GM19438 (cell line): ENCODE measurements at regions not wholly inside any gene's neighbourhood (a gene's known extent, or its start where the extent isn't known, plus 50 kb on each side); places are given as distances from the start of the nearest gene placed in this dataset.
A peak's percentile ranks its signal among the peaks of the same experiment; 100 is the strongest.

Source experiments
- ATAC-seq: cut with Tn5 transposase; IDR thresholded peaks from one replicate; pipeline ENCODE4 v1.9.1; 2021; ENCODE audit warnings: low read depth; ENCODE audit not compliant: unreplicated experiment

DNA sequence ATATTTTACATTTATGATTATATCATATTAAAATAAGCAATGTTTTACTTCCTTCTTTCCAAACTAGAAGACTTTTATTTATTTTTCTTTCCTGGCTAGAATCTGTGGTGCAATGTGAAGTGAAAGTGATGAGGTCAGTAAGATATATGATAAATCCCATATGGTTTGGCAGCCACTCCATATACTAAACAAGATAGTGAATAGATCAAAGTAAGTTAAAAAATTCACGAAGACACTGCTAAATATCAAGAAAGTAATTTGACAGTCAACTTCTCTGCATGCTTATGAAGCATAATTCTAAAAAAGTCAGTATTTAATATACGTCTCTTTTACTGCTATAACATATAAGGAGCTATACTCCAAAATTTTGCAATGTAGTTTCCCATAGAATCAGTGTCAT, 972.8 kb downstream of the DTWD2 start:
- no peak for ATAC-seq

DNA sequence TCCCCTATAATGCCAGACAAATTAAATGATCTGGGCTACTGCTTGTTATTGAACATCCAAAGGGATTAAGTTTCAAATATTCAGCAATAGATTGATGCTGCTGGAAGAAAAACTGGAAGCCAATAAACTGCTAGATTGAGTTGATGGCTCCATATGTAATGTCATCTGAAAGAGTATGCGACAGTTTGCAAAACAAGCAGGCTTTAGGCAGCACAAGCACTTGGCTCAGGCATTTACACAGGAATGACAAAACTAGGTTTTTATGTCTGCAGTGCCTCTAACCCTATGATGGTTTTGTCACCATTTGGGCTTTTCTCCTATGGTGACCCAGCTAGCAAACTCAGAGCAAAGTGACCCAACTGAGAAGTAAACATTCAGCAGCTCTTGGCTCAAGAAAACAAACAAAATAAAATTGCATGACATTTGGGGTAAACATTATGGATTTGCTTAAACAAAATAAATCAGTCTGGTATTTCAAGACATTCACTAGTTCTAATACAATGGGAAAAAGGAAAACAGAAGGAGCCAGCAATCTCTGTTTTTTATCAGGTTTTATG, 978.5 kb downstream of the DTWD2 start:
- no peak for ATAC-seq

DNA sequence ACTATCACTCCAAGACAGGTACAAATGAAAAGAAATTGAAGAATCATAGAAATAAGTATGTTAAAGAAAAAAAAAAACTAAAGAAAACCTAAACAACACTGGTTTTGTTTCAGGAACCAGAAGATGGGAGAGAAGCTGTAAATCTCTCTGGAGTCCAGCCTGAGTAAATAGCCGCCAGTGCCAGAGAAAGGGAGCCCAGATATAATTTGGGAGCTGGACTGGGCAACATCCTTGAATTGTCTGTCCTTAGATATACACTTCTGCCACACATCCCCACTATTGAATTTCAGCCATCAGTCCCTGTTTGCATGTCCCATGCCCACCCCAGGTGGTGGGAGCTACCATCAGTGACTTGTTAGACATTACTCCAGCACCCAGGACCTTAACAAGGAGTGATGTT, 979.6 kb downstream of the DTWD2 start:
- ATAC-seq = no peak

DNA sequence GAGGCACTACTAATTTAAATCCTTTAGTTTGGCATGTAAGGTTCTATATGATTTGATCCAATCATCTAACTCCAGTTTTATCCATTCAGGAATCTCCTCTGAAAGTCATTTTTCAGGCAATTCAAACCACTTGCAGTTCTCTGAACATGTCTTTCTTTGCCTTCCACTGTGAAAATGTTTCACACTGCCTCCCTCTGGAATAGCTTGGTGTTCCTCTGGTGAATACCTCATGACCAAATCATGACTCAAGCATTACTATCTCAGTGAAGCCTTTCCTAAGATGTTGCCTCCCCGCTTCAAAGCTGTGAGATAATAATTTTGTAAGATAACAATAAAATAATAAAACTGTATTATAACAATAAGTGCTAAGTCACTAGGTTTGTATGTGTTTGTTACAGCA, 981.1 kb downstream of the DTWD2 start:
- ATAC-seq = no peak

DNA sequence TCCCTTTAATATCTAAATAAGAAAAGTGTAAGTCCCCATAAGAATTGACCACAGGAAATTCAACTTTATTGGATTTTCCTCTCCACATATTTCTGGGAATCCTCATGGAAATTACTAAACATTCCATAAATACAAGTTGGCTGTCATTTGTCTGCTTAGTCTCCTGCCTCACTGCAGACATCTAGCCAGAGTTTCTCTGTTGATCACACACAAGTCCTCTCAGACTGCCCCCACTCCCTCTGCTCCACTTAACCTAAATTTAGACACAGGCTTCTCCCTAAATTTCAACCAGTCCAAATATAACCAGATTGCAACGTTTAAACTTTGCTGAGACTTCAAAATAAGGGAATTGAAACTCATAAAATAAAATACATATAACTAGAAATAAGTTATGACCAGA, 982.1 kb downstream of the DTWD2 start:
- ATAC-seq = no peak

DNA sequence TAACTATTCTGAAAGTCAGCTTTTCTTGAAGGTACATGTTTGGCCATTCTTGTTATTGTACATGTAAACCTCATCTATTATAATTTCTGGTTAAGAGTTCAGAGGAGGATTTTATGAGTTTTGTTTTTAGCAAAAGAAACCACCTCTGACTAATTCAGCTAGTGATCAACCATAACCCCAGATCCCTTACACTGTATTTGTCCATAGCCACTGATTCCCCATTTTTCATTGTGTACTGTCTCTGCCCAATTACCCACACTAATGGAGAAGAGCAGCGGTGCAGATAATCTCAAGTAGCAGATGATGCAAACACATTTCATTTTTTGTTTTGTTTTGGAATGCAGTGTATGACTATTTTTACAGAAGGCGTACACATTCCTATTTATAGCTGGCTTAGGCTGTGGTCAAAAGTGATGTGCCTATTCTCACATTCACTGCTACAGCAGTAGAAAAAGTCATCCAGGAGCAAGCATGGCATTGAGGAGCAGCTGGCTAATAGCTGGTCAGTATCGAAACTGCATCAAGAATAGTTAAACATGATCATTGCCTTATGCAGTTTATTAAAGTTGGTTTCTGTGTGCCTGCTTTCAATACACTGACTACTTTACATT, 988.3 kb downstream of the DTWD2 start:
- no peak for ATAC-seq

DNA sequence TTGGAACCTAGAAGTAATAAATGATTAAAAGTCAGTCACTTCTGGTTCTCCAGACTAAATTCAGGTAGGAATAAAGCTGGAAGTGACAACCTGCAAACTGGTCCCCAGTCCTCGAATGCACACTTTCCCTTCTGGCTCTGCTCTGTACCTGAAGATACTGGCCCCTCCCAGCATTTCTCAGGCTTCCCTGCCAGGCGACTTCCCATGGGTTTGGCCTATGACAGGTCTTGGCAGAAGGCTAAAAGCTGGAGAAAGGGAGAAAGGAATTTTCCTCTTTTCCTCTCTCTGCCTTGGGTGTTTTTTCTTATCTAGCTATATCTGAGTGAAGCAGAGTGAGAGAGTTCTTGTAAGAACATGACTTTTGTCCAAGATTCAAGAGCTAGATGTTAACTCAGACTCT, 1005.7 kb downstream of the DTWD2 start:
- ATAC-seq = no peak

DNA sequence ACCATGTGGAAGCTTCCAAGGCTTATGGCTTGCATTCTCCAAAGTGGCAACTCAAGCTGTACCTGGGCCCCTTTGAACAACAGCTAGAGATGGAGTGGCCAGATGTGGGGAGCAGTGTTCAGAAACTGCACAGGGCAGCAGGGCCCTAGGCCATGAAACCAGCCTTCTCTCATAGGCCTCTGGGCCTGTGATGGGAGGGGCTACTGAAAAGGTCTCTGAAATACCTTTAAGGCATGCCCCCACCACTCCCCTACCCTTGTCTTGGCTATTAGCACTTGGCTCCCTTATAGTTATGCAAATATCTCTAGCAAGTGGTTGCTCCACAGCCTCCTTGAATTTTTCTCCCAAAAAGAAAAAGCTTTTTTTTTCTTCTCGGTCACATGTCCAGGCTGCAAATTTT, 1014.6 kb downstream of the DTWD2 start:
- ATAC-seq = no peak

DNA sequence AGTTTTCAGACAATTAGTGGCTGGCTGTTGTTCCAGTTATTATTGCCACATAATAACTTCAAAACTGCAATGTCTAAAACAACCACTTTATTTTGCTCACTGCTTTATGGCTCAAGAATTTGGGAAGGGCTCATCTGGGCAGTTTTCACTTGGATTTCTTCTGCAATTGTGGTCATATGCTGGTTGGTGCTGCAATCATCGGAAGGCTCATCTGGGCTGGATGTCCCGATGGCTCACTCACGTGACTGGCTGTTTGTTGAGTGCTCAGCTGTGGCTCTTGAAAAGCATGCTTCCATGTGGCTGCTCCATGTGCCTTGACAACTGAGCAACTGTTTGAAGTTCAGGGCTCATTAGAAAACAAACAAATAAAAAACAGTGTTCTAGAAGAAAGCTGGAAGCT, 1032.5 kb downstream of the DTWD2 start:
- ATAC-seq = no peak

DNA sequence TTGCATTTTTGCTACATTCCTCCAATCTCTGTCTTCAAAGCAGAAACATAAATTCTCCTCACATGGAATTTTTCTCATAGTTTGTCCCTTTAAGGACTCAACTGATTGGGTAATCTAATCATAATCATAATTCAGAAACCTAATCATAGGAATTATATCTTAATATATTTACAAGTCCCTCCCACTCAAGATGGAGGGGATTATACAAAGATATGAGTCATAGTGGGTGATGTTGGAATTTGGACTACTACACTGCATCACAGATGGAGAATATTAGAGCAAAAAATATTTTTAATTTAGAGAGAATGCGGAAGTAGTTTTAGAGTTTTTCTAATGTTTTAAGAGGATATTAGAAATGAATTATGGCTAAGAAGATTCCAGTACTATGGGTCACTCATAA, 1034.0 kb downstream of the DTWD2 start:
- ATAC-seq = no peak

DNA sequence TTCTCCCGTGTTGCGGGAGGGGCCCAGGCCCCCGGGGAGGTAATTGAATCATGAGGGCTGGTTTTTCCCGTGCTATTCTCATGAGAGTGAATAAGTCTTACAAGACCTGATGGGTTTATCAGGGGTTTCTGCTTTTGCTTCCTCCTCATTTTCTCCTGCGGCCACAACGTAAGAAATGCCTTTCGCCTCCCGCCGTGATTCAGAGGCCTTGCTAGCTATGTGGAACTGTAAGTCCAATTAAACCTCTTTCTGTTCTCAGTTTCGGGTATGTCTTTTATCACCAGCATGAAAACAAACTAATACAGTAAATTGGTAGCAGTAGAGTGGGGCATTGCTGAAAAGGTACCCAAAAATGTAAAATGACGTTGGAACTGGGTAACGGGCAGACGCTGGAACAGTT, 1035.1 kb downstream of the DTWD2 start:
- no peak for ATAC-seq

DNA sequence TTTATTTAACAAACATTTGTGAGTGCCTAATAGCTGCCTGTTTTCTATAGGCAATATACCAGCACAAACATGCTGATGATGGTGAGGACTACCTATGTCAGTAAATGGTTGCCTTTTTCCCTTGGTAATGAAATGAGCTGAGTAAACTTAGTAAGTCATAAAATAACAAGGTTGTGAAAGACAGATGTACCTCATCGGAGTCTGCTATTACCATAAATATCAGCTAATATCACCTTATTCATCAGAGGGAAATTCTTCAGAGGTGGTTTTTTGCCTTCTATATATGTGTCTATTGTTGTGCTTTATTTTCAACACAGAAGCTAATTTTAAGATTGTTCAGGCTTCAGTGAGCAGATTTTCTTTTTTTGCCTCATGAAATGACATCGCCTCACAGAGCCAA, 1040.5 kb downstream of the DTWD2 start:
- ATAC-seq = no peak

DNA sequence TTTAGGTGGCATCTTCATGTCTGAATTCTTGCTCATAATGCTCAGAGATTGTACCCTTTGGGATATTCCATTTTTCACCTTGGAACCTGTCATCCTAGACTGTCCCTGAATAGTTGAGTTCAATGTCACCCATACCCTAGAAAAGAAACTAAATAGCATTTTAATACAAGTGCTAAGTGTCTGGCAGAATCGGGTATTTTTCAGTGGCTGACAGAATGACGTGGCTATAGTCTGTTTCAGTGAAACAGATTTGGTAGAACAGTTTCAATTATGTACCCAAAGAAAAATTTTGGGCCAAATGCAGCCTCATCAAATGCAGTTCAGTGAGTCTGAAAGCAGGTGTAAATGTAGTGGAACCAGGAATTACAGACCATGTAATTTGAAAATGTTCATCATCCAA, 1041.2 kb downstream of the DTWD2 start:
- no peak for ATAC-seq

DNA sequence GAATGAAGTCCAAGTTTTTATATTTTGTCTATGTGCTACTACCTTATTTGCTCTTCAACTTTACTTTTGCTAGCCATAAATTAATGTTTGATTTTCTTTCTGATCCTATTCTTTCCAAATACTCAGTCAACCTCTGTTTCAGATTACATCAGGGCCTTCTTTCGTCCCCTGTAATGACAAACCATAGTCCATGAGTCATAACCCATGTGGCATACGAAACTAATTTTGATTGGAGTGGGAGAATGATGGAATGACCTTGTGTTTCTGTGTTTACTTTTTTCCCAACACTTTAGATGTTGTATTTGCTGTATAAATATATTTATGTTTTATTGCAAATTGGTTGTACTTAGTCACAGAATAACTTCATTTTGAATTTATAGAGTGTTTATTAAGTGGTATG, 1043.1 kb downstream of the DTWD2 start:
- ATAC-seq = no peak

DNA sequence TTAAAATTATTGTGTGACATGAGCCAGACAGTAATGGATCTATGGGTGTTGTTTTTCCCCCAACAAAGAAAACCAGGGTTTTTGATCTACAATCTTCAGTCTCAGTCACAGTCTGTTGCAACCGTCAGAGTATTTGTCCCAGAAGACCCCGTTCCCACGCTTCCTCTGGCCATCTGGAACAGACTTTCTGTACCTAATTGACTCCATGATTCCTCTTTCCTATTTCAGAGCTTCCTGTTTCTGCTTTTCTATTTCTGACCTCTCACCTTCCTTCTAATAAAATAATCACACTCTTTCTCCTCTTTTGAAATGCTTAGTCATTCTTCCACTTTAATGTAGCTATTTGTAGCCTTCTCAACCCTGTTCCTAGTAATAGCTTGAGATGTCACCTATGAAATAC, 1044.8 kb downstream of the DTWD2 start:
- ATAC-seq = no peak

DNA sequence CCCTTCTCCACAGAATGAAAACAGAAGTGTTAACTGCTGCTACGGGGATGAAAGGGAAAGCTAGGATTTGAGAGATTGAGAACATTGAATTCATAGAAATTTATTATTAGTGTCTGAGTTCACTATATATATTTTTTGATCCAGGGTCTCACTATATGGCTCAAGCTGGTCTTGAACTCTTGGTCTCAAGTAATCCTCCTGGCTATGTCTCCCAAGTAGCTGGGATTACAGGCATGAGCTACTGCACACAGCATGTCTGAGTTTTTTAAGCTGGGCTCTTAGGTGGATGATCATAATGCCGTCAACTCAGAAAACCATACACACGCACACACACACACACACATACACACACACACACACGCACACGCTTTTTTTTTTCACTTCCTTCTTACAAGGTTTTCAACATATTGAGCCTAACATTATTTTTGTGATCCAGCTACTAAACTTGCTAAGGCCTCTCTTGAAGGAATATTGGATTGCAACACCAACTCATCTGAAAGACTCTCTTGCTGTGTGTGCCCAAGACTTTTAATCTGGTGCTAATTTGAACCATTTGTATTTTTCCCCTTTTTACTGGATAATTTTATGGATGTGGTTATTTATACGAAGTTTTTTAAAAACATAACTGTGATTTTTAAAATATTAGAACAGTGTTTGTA, 1045.4 kb downstream of the DTWD2 start:
- ATAC-seq = no peak

DNA sequence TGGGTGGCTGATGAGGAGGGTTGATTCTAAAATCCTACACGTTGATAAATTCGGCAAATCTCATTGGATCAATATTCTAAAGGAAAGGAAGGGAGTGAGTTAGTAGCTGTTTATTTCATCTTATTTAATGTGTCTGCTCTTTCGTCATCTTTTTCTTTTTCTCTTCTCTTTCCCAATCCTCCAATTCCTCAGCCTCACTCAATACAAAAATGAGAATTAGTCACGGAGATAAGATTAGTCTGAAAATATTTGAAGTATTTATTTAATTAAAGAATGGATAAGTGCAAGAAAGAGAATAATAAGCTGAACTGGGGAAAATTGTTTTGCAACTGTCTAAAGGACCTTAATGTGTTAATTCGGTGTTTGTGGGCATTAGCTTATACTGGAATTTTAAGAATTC, 1095.1 kb downstream of the DTWD2 start:
- ATAC-seq = no peak

DNA sequence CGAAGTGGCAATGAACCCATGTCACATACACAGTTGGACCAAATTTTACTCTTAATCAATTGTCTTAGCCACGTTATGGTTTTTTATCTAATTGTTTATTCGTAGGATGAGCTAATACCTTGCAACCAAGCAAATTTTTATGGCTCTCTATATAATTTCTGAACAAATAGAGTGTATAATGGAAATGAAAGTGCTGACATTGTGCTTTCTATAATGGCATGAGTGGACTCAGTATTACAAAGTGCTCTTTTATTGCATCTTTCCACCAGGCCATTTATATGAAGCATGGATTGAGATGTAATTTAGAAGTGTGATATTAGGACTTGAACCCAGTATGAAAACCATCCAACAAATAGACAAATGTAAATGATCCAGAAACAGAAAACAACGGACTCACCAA, 1096.0 kb downstream of the DTWD2 start:
- ATAC-seq = no peak

DNA sequence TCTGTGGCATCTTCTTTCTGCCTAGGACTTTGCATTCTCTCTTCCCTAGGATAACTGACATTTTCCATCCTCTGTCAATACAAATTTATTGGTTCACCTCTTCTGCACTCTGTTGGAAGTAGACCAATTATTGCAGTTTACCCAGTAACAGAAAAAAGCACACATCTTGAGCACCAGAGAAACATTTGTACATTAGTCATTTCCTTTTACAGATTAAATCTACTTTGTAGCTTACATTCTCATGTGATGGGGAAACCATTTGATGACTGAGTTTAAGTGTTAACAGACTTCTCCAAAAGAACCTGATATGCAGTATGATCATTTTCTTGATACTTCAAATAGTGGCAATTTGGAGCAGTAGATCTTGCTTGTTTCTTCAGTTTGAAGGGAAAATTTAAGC, 1098.8 kb downstream of the DTWD2 start:
- no peak for ATAC-seq

DNA sequence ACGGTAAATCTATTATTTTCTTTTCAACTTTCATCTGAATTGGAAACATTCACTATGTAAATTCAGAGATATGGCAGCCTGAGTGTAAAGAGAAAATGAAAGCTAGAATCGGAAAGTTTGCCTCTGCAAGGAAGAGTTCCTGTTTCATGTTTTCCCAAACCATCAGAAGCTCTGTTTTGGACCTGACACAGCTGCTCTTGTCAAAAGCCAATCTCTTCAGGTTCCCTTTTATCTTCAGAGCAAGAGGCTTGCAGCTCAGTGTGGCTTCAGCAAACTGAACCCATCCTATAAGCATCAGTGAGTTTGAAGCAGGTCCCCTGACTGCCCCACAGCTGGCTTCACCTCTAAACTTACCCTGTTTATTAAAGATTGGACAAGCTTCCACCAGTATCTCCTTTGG, 1099.7 kb downstream of the DTWD2 start:
- peak; percentile 89 for ATAC-seq

DNA sequence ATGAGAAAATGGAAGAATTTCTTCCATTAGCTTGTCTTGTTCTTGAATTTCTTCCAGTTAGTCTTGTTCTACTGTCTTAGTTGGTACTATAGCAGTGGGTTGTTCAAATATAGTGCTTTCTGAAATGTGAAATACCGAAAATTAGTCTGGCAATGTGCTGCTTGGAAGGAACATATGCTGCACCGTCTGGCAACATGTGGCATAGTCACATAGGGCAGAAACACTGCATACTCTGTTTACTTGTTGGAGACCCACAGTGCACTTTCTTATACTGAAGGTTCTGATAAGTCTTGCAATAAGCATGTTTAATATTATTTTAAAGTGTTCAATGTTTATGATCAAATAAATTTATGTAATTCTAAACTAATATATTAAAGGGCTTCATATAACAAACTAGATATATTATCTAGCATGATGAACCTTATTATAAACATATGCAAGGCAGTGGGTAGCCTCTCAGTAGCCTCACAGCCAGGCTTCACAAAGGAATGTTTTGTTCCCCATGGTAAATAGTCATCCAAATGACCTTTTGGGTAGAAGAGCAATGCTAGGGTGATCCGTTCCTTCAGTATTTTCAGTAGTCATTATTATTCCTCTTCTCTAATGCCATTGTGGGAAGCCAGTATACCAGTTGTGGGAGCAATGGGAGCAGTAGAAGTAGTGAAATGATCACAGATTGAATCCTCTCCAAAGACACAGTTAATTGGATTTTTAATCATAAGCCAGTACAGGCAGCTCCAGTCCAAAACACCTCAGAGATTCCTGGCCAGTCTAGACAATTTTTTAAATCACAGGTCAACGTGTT, 1106.7 kb downstream of the DTWD2 start:
- no peak for ATAC-seq

DNA sequence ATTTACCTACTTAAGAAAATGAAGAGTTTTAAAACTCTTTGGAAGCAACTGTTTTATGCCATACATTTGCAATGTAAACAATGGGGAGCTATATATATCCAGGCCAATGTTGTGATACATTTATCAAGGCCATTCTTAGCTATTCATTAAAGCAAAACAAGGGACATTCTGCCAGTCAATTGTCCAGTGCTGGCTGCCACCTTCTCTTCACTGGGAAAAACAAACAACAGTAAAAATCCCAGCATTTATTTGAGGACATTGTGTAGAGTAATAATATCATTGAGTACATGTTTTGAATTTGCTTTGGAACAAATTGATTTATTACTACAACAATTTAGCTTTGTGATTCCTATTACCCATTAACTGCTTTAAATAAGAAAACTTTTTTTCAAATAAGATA, 1107.4 kb downstream of the DTWD2 start:
- no peak for ATAC-seq
